Left ventricle myocardium inferior (tissue), 1 donor: ENCODE measurements at regions not wholly inside any gene's neighbourhood (a gene's known extent, or its start where the extent isn't known, plus 50 kb on each side); places are given as distances from the start of the nearest gene placed in this dataset.
"Not testable (repeated sequence)": the region's sequence is repeated elsewhere in the genome, so short reads cannot be mapped to it uniquely, and the experiment has no call there.

Experiments
- DNase-seq: peaks from one replicate; pipeline ENCODE4 v3.0.0-alpha.2; 2020
- H3K27ac ChIP-seq: fragments of 200-600 bp; replicated peaks from 2 replicates; pipeline ENCODE4 v1.8.0; 2021
- H3K27me3 ChIP-seq: fragments of 200-600 bp; 2 replicates; pipeline ENCODE4 v1.8.0; 2021; ENCODE audit warnings: low read depth
- H3K36me3 ChIP-seq: fragments of 200-600 bp; 2 replicates; pipeline ENCODE4 v1.8.0; 2021
- H3K4me1 ChIP-seq: fragments of 200-600 bp; 2 replicates; pipeline ENCODE4 v1.8.0; 2021
- H3K4me3 ChIP-seq: fragments of 200-600 bp; 2 replicates; pipeline ENCODE4 v1.8.0; 2021; ENCODE audit warnings: mild to moderate bottlenecking, moderate library complexity
- H3K9me3 ChIP-seq: fragments of 200-600 bp; replicated peaks from 2 replicates; pipeline ENCODE4 v1.8.0; 2021
- CTCF ChIP-seq: fragments of 200-600 bp; IDR thresholded peaks from 2 replicates; pipeline ENCODE4 v1.8.0; 2021; ENCODE audit warnings: antibody characterized with exemption, mild to moderate bottlenecking, borderline replicate concordance
- intact Hi-C: fragments of 100-400 bp; cut with micrococcal nuclease; formaldehyde crosslinking; loops from one replicate; pipeline ENCODE4 v1.11.0; 2022
- donor health status: DM: no; HTN: yes; CAD: no; lungs with severe emphysema.

DNA sequence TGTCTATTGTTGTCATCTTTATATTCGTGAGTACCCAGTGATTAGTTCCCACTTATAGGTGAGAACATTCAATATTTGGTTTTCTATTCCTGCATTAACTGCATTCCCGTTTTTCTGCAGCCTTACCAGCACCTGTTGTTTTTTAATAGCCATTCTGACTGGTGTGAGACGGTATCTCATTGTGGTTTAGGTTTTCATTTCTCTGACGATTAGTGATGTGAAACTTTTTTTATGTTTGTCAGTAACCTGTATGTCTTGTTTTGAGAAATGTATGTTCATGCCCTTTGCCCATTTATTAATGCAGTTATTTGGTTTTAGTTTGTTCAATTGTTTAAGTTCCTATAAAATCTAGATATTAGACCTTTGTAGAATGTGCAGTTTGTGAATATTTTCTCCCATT lies 546.0 kb upstream of the RORB start:
- no peak for TF ChIP-seq CTCF
- no peak for DNase-seq

DNA sequence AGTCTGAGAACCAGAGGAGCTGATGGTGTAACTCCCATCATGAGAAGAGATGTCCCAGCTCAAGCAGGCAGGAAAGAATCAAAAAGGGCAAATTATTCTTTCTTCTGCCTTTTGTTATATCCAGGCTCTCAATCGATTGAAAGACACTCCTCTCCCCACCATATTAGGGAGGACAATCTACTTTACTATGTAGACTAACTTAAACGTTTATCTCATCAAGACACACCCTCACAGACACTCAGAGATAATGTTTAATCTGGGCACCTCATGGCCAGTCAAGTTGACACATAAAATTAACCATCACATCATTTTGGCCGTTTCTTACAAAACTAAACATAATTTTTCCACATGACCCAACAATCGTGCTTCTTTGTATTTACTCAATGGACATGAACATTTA lies 534.3 kb upstream of the RORB start:
- Histone ChIP-seq H3K36me3 (no peaks in the 10 kb centered on the region), H3K27ac (no peak overlapping the region), H3K4me3 (no peak overlapping the region), H3K4me1 (no peaks in the 10 kb centered on the region), H3K9me3 (no peaks in the 10 kb centered on the region), H3K27me3 (no peaks in the 10 kb centered on the region)
- DNase-seq, result no peak
- intact Hi-C loops, result no loop called here
- TF ChIP-seq CTCF, result no peak

More for the DNA sequence above, 546.0 kb upstream of the RORB start:
- Histone ChIP-seq H3K27me3 (no peaks in the 10 kb centered on the region), H3K4me1 (no peaks in the 10 kb centered on the region), H3K36me3 (no peaks in the 10 kb centered on the region), H3K27ac (no peak overlapping the region), H3K4me3 (no peak overlapping the region), H3K9me3 (no peaks in the 10 kb centered on the region)
- intact Hi-C loops, result no loop called here

GRCh38 chr9:73969936-73970335 lies 527.2 kb upstream of the RORB start:
- no peaks in the 10 kb centered on the region for H3K36me3 ChIP-seq
- no peaks in the 10 kb centered on the region for H3K27me3 ChIP-seq
- TF ChIP-seq CTCF, result no peak
- peaks cover 21% of the 10 kb centered on the region for H3K9me3 ChIP-seq
- intact Hi-C loops, result no loop called here
- no peak overlapping the region for H3K27ac ChIP-seq
- no peak overlapping the region for H3K4me3 ChIP-seq
- DNase-seq, result no peak
- no peaks in the 10 kb centered on the region for H3K4me1 ChIP-seq

DNA sequence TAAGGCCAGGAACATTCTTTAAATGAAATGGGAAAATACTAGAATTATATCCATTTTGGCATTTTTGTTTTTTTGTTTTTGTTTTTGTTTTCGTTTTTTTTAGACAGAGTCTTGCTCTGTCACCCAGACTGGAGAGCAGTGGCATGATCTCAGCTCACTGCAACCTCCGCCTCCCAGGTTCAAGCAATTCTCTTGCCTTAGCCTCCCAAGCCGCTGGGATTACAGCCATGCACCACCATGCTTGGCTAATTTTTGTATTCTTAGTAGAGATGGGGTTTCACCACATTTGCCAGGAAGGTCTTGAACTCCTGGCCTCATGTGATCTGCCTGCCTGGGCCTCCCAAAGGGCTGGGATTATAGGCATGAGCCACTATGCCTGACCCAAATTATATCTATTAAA lies 520.7 kb upstream of the RORB start:
- H3K27me3 ChIP-seq, H3K27ac ChIP-seq, intact Hi-C loops, H3K9me3 ChIP-seq, DNase-seq, H3K4me3 ChIP-seq, H3K4me1 ChIP-seq, H3K36me3 ChIP-seq: not testable (repeated sequence)

DNA sequence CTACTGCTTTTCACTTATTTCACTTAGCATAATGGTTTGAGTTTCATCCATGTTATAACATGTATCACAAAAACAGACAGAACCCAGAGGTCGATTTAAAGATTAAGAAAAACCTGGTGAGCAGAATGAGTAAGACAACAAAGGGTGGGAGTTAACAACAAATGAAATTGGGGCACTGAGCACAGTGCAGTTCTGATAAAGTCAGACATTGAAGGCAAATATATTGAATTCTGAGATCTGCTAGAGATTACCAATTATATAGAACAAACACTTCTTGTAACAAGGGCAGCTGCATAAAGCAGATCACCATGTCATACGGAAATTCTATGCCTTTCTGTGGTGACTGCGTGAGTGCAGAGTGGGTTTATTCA lies 517.3 kb upstream of the RORB start:
- Histone ChIP-seq H3K27ac (no peak overlapping the region), H3K36me3 (no peaks in the 10 kb centered on the region), H3K27me3 (no peaks in the 10 kb centered on the region), H3K9me3 (no peaks in the 10 kb centered on the region), H3K4me3 (no peak overlapping the region), H3K4me1 (no peaks in the 10 kb centered on the region)
- no peak for DNase-seq
- intact Hi-C loops, result no loop called here
- no peak for TF ChIP-seq CTCF

GRCh38 chr9:73980754-73981153 lies 516.4 kb upstream of the RORB start:
- H3K27me3 ChIP-seq, result no peaks in the 10 kb centered on the region
- H3K4me1 ChIP-seq, result no peaks in the 10 kb centered on the region
- DNase-seq, result no peak
- no peak for TF ChIP-seq CTCF
- peaks cover 2% of the 10 kb centered on the region for H3K9me3 ChIP-seq
- H3K4me3 ChIP-seq, result no peak overlapping the region
- no peaks in the 10 kb centered on the region for H3K36me3 ChIP-seq
- intact Hi-C loops, result no loop called here
- H3K27ac ChIP-seq, result no peak overlapping the region
